OCI-LY3 (cell line): ENCODE measurements at regions not wholly inside any gene's neighbourhood (a gene's known extent, or its start where the extent isn't known, plus 50 kb on each side); places are given as distances from the start of the nearest gene placed in this dataset.

Experiments used
- H2AFZ ChIP-seq: fragments of 200-600, 300-600 bp; shearing (Covaris generic); 2 replicates; pipeline ENCODE4 v1.6.0; 2014; ENCODE audit warnings: antibody characterized with exemption, low read depth, low read length
- H3K27ac ChIP-seq: fragments of 200-600, 300-600 bp; sonication (generic); 2 replicates; pipeline ENCODE4 v1.5.1; 2014; ENCODE audit warnings: mild to moderate bottlenecking, low read length, moderate library complexity, mixed read lengths
- H3K27me3 ChIP-seq: fragments of 200-600, 300-600 bp; sonication (generic); 2 replicates; pipeline ENCODE4 v1.6.1; 2014; ENCODE audit warnings: low read depth, low read length, mixed read lengths
- H3K36me3 ChIP-seq: fragments of 200-600, 300-600 bp; sonication (generic); replicated peaks from 2 replicates; pipeline ENCODE3; 2014; ENCODE audit warnings: low read depth, low read length, mixed read lengths
- H3K4me1 ChIP-seq: fragments of 300-600, 200-600 bp; sonication (generic); 2 replicates; pipeline ENCODE4 v1.6.1; 2014; ENCODE audit warnings: low read length, mixed read lengths
- H3K4me2 ChIP-seq: fragments of 200-600, 300-600 bp; sonication (generic); 2 replicates; pipeline ENCODE4 v1.6.1; 2014; ENCODE audit warnings: low read length, mixed read lengths
- H3K4me3 ChIP-seq: fragments of 300-600, 200-600 bp; sonication (generic); 2 replicates; pipeline ENCODE4 v1.5.1; 2014; ENCODE audit warnings: antibody characterized with exemption, mild to moderate bottlenecking, low read length, moderate library complexity
- H3K79me2 ChIP-seq: fragments of 300-600, 200-600 bp; shearing (Covaris generic); 2 replicates; pipeline ENCODE4 v1.6.1; 2014; ENCODE audit warnings: mild to moderate bottlenecking, low read length, mixed read lengths
- H3K9ac ChIP-seq: fragments of 300-600, 200-600 bp; shearing (Covaris generic); 2 replicates; pipeline ENCODE4 v1.6.0; 2014; ENCODE audit warnings: mild to moderate bottlenecking, low read length, moderate library complexity
- H3K9me3 ChIP-seq: fragments of 200-600, 300-600 bp; shearing (Covaris generic); 2 replicates; pipeline ENCODE4 v1.6.1; 2014; ENCODE audit warnings: low read length, mixed read lengths; ENCODE audit not compliant: insufficient read depth
- H4K20me1 ChIP-seq: fragments of 200-600, 300-600 bp; sonication (generic); 2 replicates; pipeline ENCODE4 v1.6.1; 2016; ENCODE audit warnings: low read length, mixed read lengths; ENCODE audit not compliant: insufficient read depth
- CTCF ChIP-seq: fragments of 200-600, 300-600 bp; sonication (generic); IDR thresholded peaks from 2 replicates; pipeline ENCODE4 v1.5.1; 2014; ENCODE audit warnings: antibody characterized with exemption, low read length, low read depth
- EZH2phosphoT487 ChIP-seq: fragments of 200-600 bp; shearing (Covaris generic); IDR thresholded peaks from 2 replicates; pipeline ENCODE4 v1.6.1; 2018; ENCODE audit warnings: antibody characterized with exemption, mixed run types, low read depth

GRCh38 chr3:72160351-72160750 lies 375.4 kb upstream of the PROK2 start:
- no peaks in the 10 kb centered on the region for H3K36me3 ChIP-seq

GRCh38 chr3:72159487-72159886 lies 374.5 kb upstream of the PROK2 start:
- TF ChIP-seq CTCF (no peak), EZH2phosphoT487 (no peak)
- H3K9ac ChIP-seq, result no peak overlapping the region
- no peaks in the 10 kb centered on the region for H3K36me3 ChIP-seq
- no peak overlapping the region for H3K4me3 ChIP-seq
- no peak overlapping the region for H2AFZ ChIP-seq
- no peak overlapping the region for H3K27ac ChIP-seq
- H3K4me1 ChIP-seq, result peaks cover 13% of the 10 kb centered on the region
- peaks cover 63% of the 10 kb centered on the region for H4K20me1 ChIP-seq
- no peaks in the 10 kb centered on the region for H3K79me2 ChIP-seq
- peaks cover 91% of the 10 kb centered on the region for H3K27me3 ChIP-seq
- H3K9me3 ChIP-seq, result peaks cover under 1% of the 10 kb centered on the region
- no peak overlapping the region for H3K4me2 ChIP-seq

More at GRCh38 chr3:72160351-72160750, 375.4 kb upstream of the PROK2 start:
- Histone ChIP-seq H2AFZ (no peak overlapping the region), H3K4me1 (peaks cover 15% of the 10 kb centered on the region), H3K79me2 (no peaks in the 10 kb centered on the region), H3K9me3 (no peaks in the 10 kb centered on the region), H3K27ac (no peak overlapping the region), H4K20me1 (peaks cover 71% of the 10 kb centered on the region), H3K4me3 (no peak overlapping the region), H3K27me3 (peaks cover 91% of the 10 kb centered on the region), H3K4me2 (no peak overlapping the region), H3K9ac (no peak overlapping the region)
- TF ChIP-seq EZH2phosphoT487 (no peak), CTCF (no peak)

- TF ChIP-seq CTCF, result no peak
- TF ChIP-seq EZH2phosphoT487, result no peak
- peaks cover 57% of the 10 kb centered on the region for H4K20me1 ChIP-seq
- H3K9me3 ChIP-seq, result peaks cover 5% of the 10 kb centered on the region
- H3K27ac ChIP-seq, result no peak overlapping the region
- no peak overlapping the region for H2AFZ ChIP-seq
- H3K27me3 ChIP-seq, result peaks cover 95% of the 10 kb centered on the region
- peaks cover 6% of the 10 kb centered on the region for H3K4me1 ChIP-seq
- no peaks in the 10 kb centered on the region for H3K79me2 ChIP-seq
- H3K4me3 ChIP-seq, result no peak overlapping the region
- no peak overlapping the region for H3K4me2 ChIP-seq
- H3K9ac ChIP-seq, result no peak overlapping the region
- no peaks in the 10 kb centered on the region for H3K36me3 ChIP-seq
Measured at GRCh38 chr3:72158639-72159326, 373.8 kb upstream of the PROK2 start.

GRCh38 chr3:72157748-72158638 lies 373.0 kb upstream of the PROK2 start:
- no peaks in the 10 kb centered on the region for H3K79me2 ChIP-seq
- H3K4me1 ChIP-seq, result no peaks in the 10 kb centered on the region
- H3K4me2 ChIP-seq, result no peak overlapping the region
- H3K27me3 ChIP-seq, result peaks cover 98% of the 10 kb centered on the region
- H3K9ac ChIP-seq, result no peak overlapping the region
- H2AFZ ChIP-seq, result no peak overlapping the region
- H4K20me1 ChIP-seq, result peaks cover 52% of the 10 kb centered on the region
- no peak for TF ChIP-seq CTCF
- TF ChIP-seq EZH2phosphoT487, result no peak
- H3K27ac ChIP-seq, result no peak overlapping the region
- H3K9me3 ChIP-seq, result peaks cover 5% of the 10 kb centered on the region
- no peak overlapping the region for H3K4me3 ChIP-seq
- no peaks in the 10 kb centered on the region for H3K36me3 ChIP-seq
